CD14-positive monocyte (primary cell): ENCODE measurements at regions not wholly inside any gene's neighbourhood (a gene's known extent, or its start where the extent isn't known, plus 50 kb on each side); places are given as distances from the start of the nearest gene placed in this dataset.

Experiments
- DNase-seq, 3 donors: peaks; one replicate each; pipeline ENCODE4 v3.0.0-alpha.2; 2011 to 2022
- H2AFZ ChIP-seq: 2 replicates; pipeline ENCODE4 v1.6.0; 2012; ENCODE audit warnings: mild to moderate bottlenecking, low read depth, low read length, inconsistent platforms; ENCODE audit not compliant: insufficient read depth, poor library complexity, severe bottlenecking
- H3K27ac ChIP-seq, 2 donors: 1 replicate in 1 of 2; 2 replicates in 1 of 2; pipeline ENCODE4 v1.5.1; 2012 to 2013; ENCODE audit warnings: low read length in 2 of 2, control low read depth in 1 of 2, inconsistent platforms in 1 of 2, low read depth in 1 of 2, mild to moderate bottlenecking in 1 of 2
- H3K27me3 ChIP-seq, 2 donors: one replicate each; pipeline versions ENCODE4 v1.6.0 to v1.6.1; 2011 to 2013; ENCODE audit warnings: low read length in 2 of 2; ENCODE audit not compliant: control insufficient read depth in 2 of 2, insufficient read depth in 2 of 2
- H3K36me3 ChIP-seq, 2 donors: replicated peaks in 1 of 2; 1 replicate in 1 of 2; 2 replicates in 1 of 2; pipeline versions ENCODE4 v1.5.1 to v1.6.1; 2012 to 2013; ENCODE audit warnings: low read length in 2 of 2, control low read depth in 1 of 2, inconsistent platforms in 1 of 2, mild to moderate bottlenecking in 1 of 2; ENCODE audit not compliant: insufficient read depth in 2 of 2, control insufficient read depth in 1 of 2
- H3K4me1 ChIP-seq, 2 donors: 1 replicate in 1 of 2; 2 replicates in 1 of 2; pipeline versions ENCODE4 v1.5.1 to v1.6.1; 2012 to 2013; ENCODE audit warnings: low read length in 2 of 2, control low read depth in 1 of 2, inconsistent platforms in 1 of 2, mild to moderate bottlenecking in 1 of 2, moderate library complexity in 1 of 2; ENCODE audit not compliant: insufficient read depth in 2 of 2, control insufficient read depth in 1 of 2
- H3K4me2 ChIP-seq: replicated peaks from 2 replicates; pipeline ENCODE3; 2012; ENCODE audit warnings: low read length, moderate library complexity, mild to moderate bottlenecking; ENCODE audit not compliant: poor library complexity, severe bottlenecking; ENCODE audit errors: extremely low read depth
- H3K4me3 ChIP-seq, 3 experiments: fragments of 200-600 bp in 1 of 3; sonication (generic) in 1 of 3; replicated peaks in 1 of 3; 1 replicate in 2 of 3; 2 replicates in 1 of 3; pipeline ENCODE4 v1.5.1; 2011 to 2013; ENCODE audit warnings: low read length in 3 of 3, mild to moderate bottlenecking in 3 of 3, control low read depth in 2 of 3, low read depth in 2 of 3, inconsistent platforms in 1 of 3, moderate library complexity in 1 of 3
- H3K79me2 ChIP-seq: 2 replicates; pipeline ENCODE4 v1.6.0; 2012; ENCODE audit warnings: mild to moderate bottlenecking, control low read depth, inconsistent platforms, low read length, moderate library complexity; ENCODE audit not compliant: insufficient read depth
- H3K9ac ChIP-seq: 2 replicates; pipeline ENCODE4 v1.6.0; 2017; ENCODE audit warnings: low read length, mild to moderate bottlenecking; ENCODE audit not compliant: insufficient read depth, poor library complexity, severe bottlenecking
- H3K9me3 ChIP-seq, 2 donors: replicated peaks in 1 of 2; 1 replicate in 1 of 2; 2 replicates in 1 of 2; pipeline versions ENCODE4 v1.5.1 to v1.6.1; 2012 to 2013; ENCODE audit warnings: low read length in 2 of 2, control low read depth in 1 of 2; ENCODE audit not compliant: control insufficient read depth in 1 of 2, insufficient read depth in 1 of 2
- H4K20me1 ChIP-seq: 2 replicates; pipeline ENCODE4 v1.6.0; 2012; ENCODE audit warnings: mild to moderate bottlenecking, low read length, control low read depth, moderate library complexity; ENCODE audit not compliant: insufficient read depth
- H3K27ac Mint-ChIP-seq, 7 donors: one replicate each; pipeline ENCODE4 v1.8.0; 2020; ENCODE audit warnings: mild to moderate bottlenecking in 7 of 7, mixed read lengths in 7 of 7, moderate library complexity in 6 of 7, inconsistent platforms in 2 of 7
- H3K27me3 Mint-ChIP-seq, 3 donors: one replicate each; pipeline ENCODE4 v1.8.0; 2021 to 2022; ENCODE audit warnings: low read depth in 3 of 3, mild to moderate bottlenecking in 3 of 3, mixed read lengths in 3 of 3, moderate library complexity in 3 of 3, inconsistent platforms in 1 of 3
- H3K36me3 Mint-ChIP-seq, 2 donors: one replicate each; pipeline ENCODE4 v1.8.0; 2020; ENCODE audit warnings: mixed read lengths in 2 of 2, inconsistent platforms in 1 of 2, mild to moderate bottlenecking in 1 of 2
- H3K4me1 Mint-ChIP-seq: one replicate; pipeline ENCODE4 v1.8.0; 2020; ENCODE audit warnings: mild to moderate bottlenecking, mixed read lengths
- H3K4me3 Mint-ChIP-seq, 2 donors: one replicate each; pipeline ENCODE4 v1.8.0; 2020; ENCODE audit warnings: mild to moderate bottlenecking in 2 of 2, mixed read lengths in 2 of 2, moderate library complexity in 1 of 2
- H3K9me3 Mint-ChIP-seq, 7 donors: one replicate each; pipeline ENCODE4 v1.8.0; 2020 to 2022; ENCODE audit warnings: mixed read lengths in 7 of 7, mild to moderate bottlenecking in 6 of 7, moderate library complexity in 6 of 7, inconsistent platforms in 2 of 7
- CTCF ChIP-seq: fragments of 200-600 bp; IDR thresholded peaks from one replicate; pipeline ENCODE4 v1.8.0; 2022; ENCODE audit warnings: antibody characterized with exemption, mild to moderate bottlenecking
- WGBS: methylation state at CpG from one replicate; pipeline ENCODE4 v1.1.5; 2013; ENCODE audit warnings: missing lambda C conversion rate; ENCODE audit not compliant: insufficient coverage; 5-methylcytosine and 5-hydroxymethylcytosine counted together
- intact Hi-C, 2 donors: fragments of 100-400 bp; cut with micrococcal nuclease; formaldehyde crosslinking; loops; one replicate each; pipeline versions ENCODE4 v1.15.0 to v1.15.1; 2023

- H3K9me3 ChIP-seq, result no peaks in the 10 kb centered on the region
These were observed 456.2 kb upstream of the DAB2 start for GRCh38 chr5:39880985-39881384.

GRCh38 chr5:39877479-39877878 lies 452.7 kb upstream of the DAB2 start:
- Histone ChIP-seq H3K27ac (no peak overlapping the region), H3K79me2 (no peaks in the 10 kb centered on the region), H3K4me1 (no peaks in the 10 kb centered on the region), H4K20me1 (no peaks in the 10 kb centered on the region), H2AFZ (no peak overlapping the region), H3K4me2 (no peak overlapping the region), H3K36me3 (no peaks in the 10 kb centered on the region), H3K27me3 (no peaks in the 10 kb centered on the region), H3K9ac (no peak overlapping the region), H3K4me3 (no peak overlapping the region), H3K9me3 (no peaks in the 10 kb centered on the region)
- H3K27me3 Mint-ChIP-seq, result peaks cover 0 to 4% (median under 1%) of the 10 kb centered on the region in 3 donors
- intact Hi-C loops, result no loop called here
- H3K36me3 Mint-ChIP-seq, result no peaks in the 10 kb centered on the region
- TF ChIP-seq CTCF, result no peak
- WGBS, result no CpG with 5 or more reads among the region's 3 CpGs
- no peak overlapping the region for H3K27ac Mint-ChIP-seq
- H3K4me3 Mint-ChIP-seq, result no peak overlapping the region
- no peak for DNase-seq
- no peaks in the 10 kb centered on the region for H3K4me1 Mint-ChIP-seq
- peaks cover 0 to 6% (median 2%) of the 10 kb centered on the region in 7 donors for H3K9me3 Mint-ChIP-seq

More at GRCh38 chr5:39880985-39881384, 456.2 kb upstream of the DAB2 start:
- intact Hi-C loops, result no loop called here
- H3K4me3 Mint-ChIP-seq, result no peak overlapping the region
- Histone ChIP-seq H3K36me3 (no peaks in the 10 kb centered on the region), H3K79me2 (no peaks in the 10 kb centered on the region), H3K27me3 (no peaks in the 10 kb centered on the region), H3K4me2 (no peak overlapping the region), H4K20me1 (no peaks in the 10 kb centered on the region), H3K27ac (no peak overlapping the region), H3K4me1 (no peaks in the 10 kb centered on the region), H3K4me3 (no peak overlapping the region), H2AFZ (no peak overlapping the region), H3K9ac (no peak overlapping the region)
- no peak overlapping the region for H3K27ac Mint-ChIP-seq
- peaks cover 0 to 3% (median 0%) of the 10 kb centered on the region in 3 donors for H3K27me3 Mint-ChIP-seq
- H3K36me3 Mint-ChIP-seq, result no peaks in the 10 kb centered on the region
- no peak for TF ChIP-seq CTCF
- peaks cover 0 to 6% (median 2%) of the 10 kb centered on the region in 7 donors for H3K9me3 Mint-ChIP-seq
- no peaks in the 10 kb centered on the region for H3K4me1 Mint-ChIP-seq
- DNase-seq, result no peak
